CMK (cell line): ENCODE measurements at regions not wholly inside any gene's neighbourhood (a gene's known extent, or its start where the extent isn't known, plus 50 kb on each side); places are given as distances from the start of the nearest gene placed in this dataset.
"Not testable (repeated sequence)": the region's sequence is repeated elsewhere in the genome, so short reads cannot be mapped to it uniquely, and the experiment has no call there.

Experiments
- DNase-seq: peaks from one replicate; pipeline ENCODE4 v3.0.0-alpha.2; 2010; ENCODE audit warnings: low read depth

- not testable (repeated sequence) for DNase-seq
These were observed 181.1 kb upstream of the NOTCH2NLA start for GRCh38 chr1:146409817-146410441.

GRCh38 chr1:146409116-146409801, 180.4 kb upstream of the NOTCH2NLA start:
- not testable (repeated sequence) for DNase-seq

GRCh38 chr1:146401281-146401825, 172.5 kb upstream of the NOTCH2NLA start:
- not testable (repeated sequence) for DNase-seq

GRCh38 chr1:146400173-146401121, 171.6 kb upstream of the NOTCH2NLA start:
- DNase-seq: not testable (repeated sequence)

GRCh38 chr1:146399225-146399624, 170.4 kb upstream of the NOTCH2NLA start:
- not testable (repeated sequence) for DNase-seq

GRCh38 chr1:146396801-146397200, 168.0 kb upstream of the NOTCH2NLA start:
- not testable (repeated sequence) for DNase-seq

- not testable (repeated sequence) for DNase-seq
These were observed 167.4 kb upstream of the NOTCH2NLA start for GRCh38 chr1:146396242-146396641.

GRCh38 chr1:146393796-146394195, 165.0 kb upstream of the NOTCH2NLA start:
- not testable (repeated sequence) for DNase-seq

GRCh38 chr1:146393154-146393553, 164.3 kb upstream of the NOTCH2NLA start:
- DNase-seq: not testable (repeated sequence)

GRCh38 chr1:146389178-146389577, 160.4 kb upstream of the NOTCH2NLA start:
- DNase-seq: not testable (repeated sequence)

- DNase-seq: not testable (repeated sequence)
These were observed 159.1 kb upstream of the NOTCH2NLA start for GRCh38 chr1:146387750-146388469.

GRCh38 chr1:146386851-146387749, 158.3 kb upstream of the NOTCH2NLA start:
- peak; percentile 47 for DNase-seq

GRCh38 chr1:146381196-146381595, 152.4 kb upstream of the NOTCH2NLA start:
- DNase-seq: not testable (repeated sequence)

GRCh38 chr1:146376708-146377496, 148.1 kb upstream of the NOTCH2NLA start:
- DNase-seq: peak; percentile 84

- peak; percentile 44 for DNase-seq
These were observed 147.5 kb upstream of the NOTCH2NLA start for GRCh38 chr1:146376309-146376707.

GRCh38 chr1:146375108-146375507, 146.3 kb upstream of the NOTCH2NLA start:
- not testable (repeated sequence) for DNase-seq

GRCh38 chr1:146369940-146370339, 141.1 kb upstream of the NOTCH2NLA start:
- DNase-seq: not testable (repeated sequence)

GRCh38 chr1:146355373-146355772, 126.6 kb upstream of the NOTCH2NLA start:
- DNase-seq: not testable (repeated sequence)

GRCh38 chr1:146326863-146327262, 98.0 kb upstream of the NOTCH2NLA start:
- not testable (repeated sequence) for DNase-seq
